ENCODE measurements at regions not wholly inside any gene's neighbourhood (a gene's known extent, or its start where the extent isn't known, plus 50 kb on each side); places are given as distances from the start of the nearest gene placed in this dataset.

GRCh38 chr7:116436305-116436826 lies 63.2 kb upstream of the CAV2 start:
- TF ChIP-seq POLR2A (IDR thresholded peaks at IDR 0.05) (no peak), CTCF (IDR thresholded peaks at IDR 0.05 in 4 of 5, conservative IDR thresholded peaks at IDR 0.05 in 1 of 5) (no peak)

Data from gastrocnemius medialis (tissue), 4 donors.